A673 (cell line): ENCODE measurements at regions not wholly inside any gene's neighbourhood (a gene's known extent, or its start where the extent isn't known, plus 50 kb on each side); places are given as distances from the start of the nearest gene placed in this dataset.

ENCODE experiments used
- CTCF ChIP-seq: fragments of 300-800, 200-600 bp; sonication (generic); conservative IDR thresholded peaks from 2 replicates; pipeline ENCODE4 v1.5.1; 2017; ENCODE audit warnings: low read depth, mild to moderate bottlenecking, antibody characterized with exemption, low read length, moderate library complexity, mixed read lengths
- EZH2 ChIP-seq: fragments of 200-600 bp; sonication (generic); IDR thresholded peaks from 2 replicates; pipeline ENCODE4 v1.6.1; 2017; ENCODE audit warnings: borderline replicate concordance, low read depth, mild to moderate bottlenecking, mixed read lengths, antibody characterized with exemption, low read length; ENCODE audit not compliant: poor library complexity, severe bottlenecking

- no peak for TF ChIP-seq EZH2
- no peak for TF ChIP-seq CTCF
These were observed 64.8 kb upstream of the TMEM260 start for GRCh38 chr14:56514663-56515371.
